ENCODE measurements at regions not wholly inside any gene's neighbourhood (a gene's known extent, or its start where the extent isn't known, plus 50 kb on each side); places are given as distances from the start of the nearest gene placed in this dataset.
A peak's percentile ranks its signal among the peaks of the same experiment; 100 is the strongest.

- H3K4me3 ChIP-seq (ENCODE audit: control insufficient read depth, low read depth, low read length) = no peak overlapping the region
- no peak for DNase-seq (ENCODE audit: low read depth)
- TF ChIP-seq, protein P1, sequence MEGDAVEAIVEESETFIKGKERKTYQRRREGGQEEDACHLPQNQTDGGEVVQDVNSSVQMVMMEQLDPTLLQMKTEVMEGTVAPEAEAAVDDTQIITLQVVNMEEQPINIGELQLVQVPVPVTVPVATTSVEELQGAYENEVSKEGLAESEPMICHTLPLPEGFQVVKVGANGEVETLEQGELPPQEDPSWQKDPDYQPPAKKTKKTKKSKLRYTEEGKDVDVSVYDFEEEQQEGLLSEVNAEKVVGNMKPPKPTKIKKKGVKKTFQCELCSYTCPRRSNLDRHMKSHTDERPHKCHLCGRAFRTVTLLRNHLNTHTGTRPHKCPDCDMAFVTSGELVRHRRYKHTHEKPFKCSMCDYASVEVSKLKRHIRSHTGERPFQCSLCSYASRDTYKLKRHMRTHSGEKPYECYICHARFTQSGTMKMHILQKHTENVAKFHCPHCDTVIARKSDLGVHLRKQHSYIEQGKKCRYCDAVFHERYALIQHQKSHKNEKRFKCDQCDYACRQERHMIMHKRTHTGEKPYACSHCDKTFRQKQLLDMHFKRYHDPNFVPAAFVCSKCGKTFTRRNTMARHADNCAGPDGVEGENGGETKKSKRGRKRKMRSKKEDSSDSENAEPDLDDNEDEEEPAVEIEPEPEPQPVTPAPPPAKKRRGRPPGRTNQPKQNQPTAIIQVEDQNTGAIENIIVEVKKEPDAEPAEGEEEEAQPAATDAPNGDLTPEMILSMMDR (IDR thresholded peaks at IDR 0.05; ENCODE audit: control insufficient read depth, insufficient read depth, low read depth, low read length, missing control alignments) = no peak
These were observed 766.0 kb upstream of the TBX3 start for GRCh38 chr12:115450017-115450416.

DNA sequence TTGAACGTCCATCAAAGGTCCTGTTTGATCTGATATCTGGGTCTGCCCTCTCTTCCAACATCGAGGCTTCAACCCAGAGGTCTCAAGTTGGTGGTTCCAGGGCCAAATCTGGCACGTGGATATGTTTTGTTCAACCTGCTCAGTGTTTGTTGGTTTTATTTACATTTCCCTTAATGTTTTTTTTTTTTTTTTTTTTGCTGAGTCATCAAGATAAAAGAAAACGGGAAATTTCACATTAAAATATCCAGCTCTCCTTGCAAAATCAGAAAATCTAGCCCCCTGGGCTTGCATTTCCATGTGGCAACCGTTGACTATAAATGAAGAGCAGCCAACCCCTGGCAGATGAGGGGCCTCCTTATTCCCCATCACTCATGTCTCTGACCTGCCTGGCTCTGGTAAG, 765.6 kb upstream of the TBX3 start:
- DNase-seq (ENCODE audit: low read depth) = no peak
- TF ChIP-seq, protein P1 (IDR thresholded peaks at IDR 0.05; ENCODE audit: control insufficient read depth, insufficient read depth, low read depth, low read length, missing control alignments) = no peak
- H3K4me3 ChIP-seq (ENCODE audit: control insufficient read depth, low read depth, low read length) = no peak overlapping the region

DNA sequence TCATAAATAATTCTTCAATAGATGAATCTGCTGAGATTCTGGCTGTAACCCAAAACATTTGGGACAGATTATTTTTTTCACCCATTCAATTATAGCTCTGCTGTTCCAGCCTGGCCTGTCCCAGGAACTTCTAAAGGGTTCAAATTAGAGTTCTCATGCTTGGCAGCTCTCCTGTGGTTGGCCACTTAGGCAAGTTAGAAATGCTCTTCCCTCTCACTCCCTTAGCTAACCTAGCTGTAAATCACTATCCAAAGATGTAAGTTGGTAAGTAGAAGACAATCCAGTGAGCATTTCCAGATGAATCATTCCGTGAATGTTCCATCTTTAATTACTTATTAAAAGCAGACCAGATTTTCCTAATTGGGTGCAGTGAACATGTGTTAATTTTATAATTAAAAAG, 760.4 kb upstream of the TBX3 start:
- DNase-seq (ENCODE audit: low read depth) = peak; percentile 3
- TF ChIP-seq, protein P1 (IDR thresholded peaks at IDR 0.05; ENCODE audit: control insufficient read depth, insufficient read depth, low read depth, low read length, missing control alignments) = no peak
- H3K4me3 ChIP-seq (ENCODE audit: control insufficient read depth, low read depth, low read length) = no peak overlapping the region

DNA sequence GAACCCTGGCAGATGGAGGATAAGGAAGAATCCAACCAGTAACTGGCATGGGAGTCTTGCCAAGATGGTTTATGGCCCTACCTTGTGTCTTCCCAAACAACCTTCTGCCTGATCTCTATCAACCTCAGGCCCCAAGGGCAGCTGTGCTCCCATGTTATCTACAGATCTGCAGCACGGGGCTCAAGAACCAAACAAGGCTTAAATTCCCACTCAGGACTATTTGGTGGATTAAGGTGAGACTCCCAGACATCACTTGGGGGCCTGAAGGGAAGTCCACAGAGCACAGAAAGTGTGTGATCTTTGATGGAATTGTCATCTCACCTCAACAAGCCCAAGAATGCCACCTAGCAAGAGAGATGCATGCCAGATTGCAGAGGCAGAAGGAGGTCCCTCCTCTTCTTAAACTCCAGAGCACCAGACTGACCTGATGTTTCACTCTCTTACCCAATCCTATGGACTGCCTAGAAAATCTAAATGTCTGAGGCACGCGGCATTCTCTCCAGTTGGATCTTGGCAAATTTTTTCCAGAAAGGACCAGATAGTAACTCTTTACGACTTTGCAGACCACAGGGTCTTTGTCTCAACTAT, 759.5 kb upstream of the TBX3 start:
- H3K4me3 ChIP-seq (ENCODE audit: control insufficient read depth, low read depth, low read length) = no peak overlapping the region
- DNase-seq (ENCODE audit: low read depth) = no peak
- TF ChIP-seq, protein P1 (IDR thresholded peaks at IDR 0.05; ENCODE audit: control insufficient read depth, insufficient read depth, low read depth, low read length, missing control alignments) = no peak

DNA sequence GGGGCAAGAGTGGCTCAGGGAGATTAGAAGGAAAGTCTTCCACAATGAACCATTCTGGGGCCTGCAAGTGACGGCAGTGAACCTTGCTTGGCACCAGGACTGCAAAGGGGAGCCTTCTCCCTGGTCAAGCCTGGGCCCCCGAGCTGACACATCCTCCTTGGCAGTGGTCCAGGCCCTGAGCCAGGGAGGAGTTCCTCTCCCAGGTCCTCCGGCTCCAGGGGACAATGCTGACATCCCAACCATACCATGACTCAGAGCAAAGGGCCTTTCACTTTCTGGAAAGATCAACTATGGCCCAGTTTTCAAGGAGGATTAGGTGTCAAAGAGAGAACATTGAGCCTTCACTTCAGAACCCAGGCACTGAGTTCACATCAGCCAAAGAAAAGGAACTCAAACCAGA, 756.5 kb upstream of the TBX3 start:
- TF ChIP-seq, protein P1 (IDR thresholded peaks at IDR 0.05; ENCODE audit: control insufficient read depth, insufficient read depth, low read depth, low read length, missing control alignments) = no peak
- peak; percentile 7 for DNase-seq (ENCODE audit: low read depth)
- no peak overlapping the region for H3K4me3 ChIP-seq (ENCODE audit: control insufficient read depth, low read depth, low read length)

GRCh38 chr12:115439008-115439601, 755.1 kb upstream of the TBX3 start:
- TF ChIP-seq, protein P1 (IDR thresholded peaks at IDR 0.05; ENCODE audit: control insufficient read depth, insufficient read depth, low read depth, low read length, missing control alignments) = no peak
- DNase-seq (ENCODE audit: low read depth) = no peak
- no peak overlapping the region for H3K4me3 ChIP-seq (ENCODE audit: control insufficient read depth, low read depth, low read length)
